Posterior cingulate gyrus (tissue), 11 donors: ENCODE measurements at regions not wholly inside any gene's neighbourhood (a gene's known extent, or its start where the extent isn't known, plus 50 kb on each side); places are given as distances from the start of the nearest gene placed in this dataset.
A peak's percentile ranks its signal among the peaks of the same experiment; 100 is the strongest.
"Not testable (repeated sequence)": the region's sequence is repeated elsewhere in the genome, so short reads cannot be mapped to it uniquely, and the experiment has no call there.

Experiments
- DNase-seq, 10 donors: peaks; one replicate each; pipeline versions ENCODE4 v3.0.0 to v3.0.0-alpha.2; 2020 to 2021; ENCODE audit warnings: mixed read lengths in 3 of 10
- intact Hi-C: fragments of 100-400 bp; cut with DNase I; formaldehyde crosslinking; loops from one replicate; pipeline ENCODE4 v1.15.1; 2023

GRCh38 chr12:76186131-76186906, 101.8 kb upstream of the NAP1L1 start:
- intact Hi-C loops: no loop called here
- no peak for DNase-seq

- intact Hi-C loops: no loop called here
- peak in 5 of 10 donors; percentile 17 to 58 (median 31) for DNase-seq
Observed at GRCh38 chr12:76183459-76184186, 99.1 kb upstream of the NAP1L1 start.

- DNase-seq: no peak
- intact Hi-C loops: no loop called here
Observed at GRCh38 chr12:76180401-76181277, 96.2 kb upstream of the NAP1L1 start.

- intact Hi-C loops: no loop called here
- no peak for DNase-seq
Observed at GRCh38 chr12:76178452-76178851, 94.0 kb upstream of the NAP1L1 start.

- no peak for DNase-seq
- intact Hi-C loops: no loop called here
Observed at GRCh38 chr12:76177821-76178220, 93.3 kb upstream of the NAP1L1 start.

GRCh38 chr12:76176940-76177339, 92.5 kb upstream of the NAP1L1 start:
- no peak for DNase-seq
- intact Hi-C loops: no loop called here

GRCh38 chr12:76175946-76176345, 91.5 kb upstream of the NAP1L1 start:
- DNase-seq, intact Hi-C loops: not testable (repeated sequence)

- intact Hi-C loops: no loop called here
- no peak for DNase-seq
Observed at GRCh38 chr12:76173756-76174155, 89.3 kb upstream of the NAP1L1 start.

- DNase-seq: peak in 4 of 10 donors; percentile 19 to 44 (median 40)
- intact Hi-C loops: loop anchor here (10.0 kb wide), 2 partner anchors 74 to 186 kb away; partner anchors contain the start of genes BBS10 and NAP1L1
Observed at GRCh38 chr12:76158518-76159321, 74.2 kb upstream of the NAP1L1 start.

GRCh38 chr12:76156726-76157125, 72.2 kb upstream of the NAP1L1 start:
- intact Hi-C loops: loop anchor here (10.0 kb wide), 2 partner anchors 72 to 188 kb away; partner anchors contain the start of genes BBS10 and NAP1L1
- DNase-seq: no peak

GRCh38 chr12:76156314-76156713, 71.8 kb upstream of the NAP1L1 start:
- no peak for DNase-seq
- intact Hi-C loops: loop anchor here (10.0 kb wide), 2 partner anchors 72 to 188 kb away; partner anchors contain the start of genes BBS10 and NAP1L1

- DNase-seq: no peak
- intact Hi-C loops: loop anchor here (10.0 kb wide), 2 partner anchors 70 to 190 kb away; partner anchors contain the start of genes BBS10 and NAP1L1
Observed at GRCh38 chr12:76155157-76155670, 70.7 kb upstream of the NAP1L1 start.

GRCh38 chr12:76153616-76154015, 69.1 kb upstream of the NAP1L1 start:
- intact Hi-C loops: loop anchor here (10.0 kb wide), 2 partner anchors 69 to 191 kb away; partner anchors contain the start of genes BBS10 and NAP1L1
- DNase-seq: no peak

- DNase-seq: peak in 4 of 10 donors; percentile 23 to 73 (median 42)
- intact Hi-C loops: loop anchor here (10.0 kb wide), 2 partner anchors 67 to 193 kb away; partner anchors contain the start of genes BBS10 and NAP1L1
Observed at GRCh38 chr12:76152181-76152807, 67.8 kb upstream of the NAP1L1 start.

- intact Hi-C loops: no loop called here
- no peak for DNase-seq
Observed at GRCh38 chr12:76144245-76144549, 59.7 kb upstream of the NAP1L1 start.

- no peak for DNase-seq
- intact Hi-C loops: no loop called here
Observed at GRCh38 chr12:76143343-76144244, 59.1 kb upstream of the NAP1L1 start.

- DNase-seq: no peak
- intact Hi-C loops: no loop called here
Observed at GRCh38 chr12:76142305-76142704, 57.8 kb upstream of the NAP1L1 start.

- intact Hi-C loops: no loop called here
- no peak for DNase-seq
Observed at GRCh38 chr12:76138656-76139055, 54.2 kb upstream of the NAP1L1 start.
